ENCODE measurements at regions not wholly inside any gene's neighbourhood (a gene's known extent, or its start where the extent isn't known, plus 50 kb on each side); places are given as distances from the start of the nearest gene placed in this dataset.
A peak's percentile ranks its signal among the peaks of the same experiment; 100 is the strongest.

- no peak for DNase-seq (ENCODE audit: low spot score)
These were observed 489.7 kb downstream of the MIAT start for GRCh38 chr22:27146866-27147633.

GRCh38 chr22:27148055-27148454 lies 490.7 kb downstream of the MIAT start:
- DNase-seq (ENCODE audit: low spot score): no peak

- no peak for DNase-seq (ENCODE audit: low spot score)
These were observed 491.6 kb downstream of the MIAT start for GRCh38 chr22:27148886-27149470.

GRCh38 chr22:27149921-27150543 lies 492.6 kb downstream of the MIAT start:
- peak; percentile 38 for DNase-seq (ENCODE audit: low spot score)

GRCh38 chr22:27150544-27150941 lies 493.2 kb downstream of the MIAT start:
- no peak for DNase-seq (ENCODE audit: low spot score)

- no peak for DNase-seq (ENCODE audit: low spot score)
These were observed 494.0 kb downstream of the MIAT start for GRCh38 chr22:27151407-27151806.

GRCh38 chr22:27152033-27152432 lies 494.6 kb downstream of the MIAT start:
- DNase-seq (ENCODE audit: low spot score): no peak

- no peak for DNase-seq (ENCODE audit: low spot score)
These were observed 495.5 kb downstream of the MIAT start for GRCh38 chr22:27152883-27153282.

GRCh38 chr22:27153386-27153785 lies 496.0 kb downstream of the MIAT start:
- DNase-seq (ENCODE audit: low spot score): peak; percentile 24

GRCh38 chr22:27154717-27155116 lies 497.3 kb downstream of the MIAT start:
- DNase-seq (ENCODE audit: low spot score): no peak

GRCh38 chr22:27156821-27157489 lies 499.6 kb downstream of the MIAT start:
- DNase-seq (ENCODE audit: low spot score): no peak

- no peak for DNase-seq (ENCODE audit: low spot score)
These were observed 500.4 kb downstream of the MIAT start for GRCh38 chr22:27157666-27158370.

- DNase-seq (ENCODE audit: low spot score): no peak
These were observed 501.6 kb downstream of the MIAT start for GRCh38 chr22:27159016-27159415.

GRCh38 chr22:27159716-27160295 lies 502.4 kb downstream of the MIAT start:
- no peak for DNase-seq (ENCODE audit: low spot score)

- DNase-seq (ENCODE audit: low spot score): no peak
These were observed 506.1 kb downstream of the MIAT start for GRCh38 chr22:27163162-27164137.

GRCh38 chr22:27164781-27165503 lies 507.6 kb downstream of the MIAT start:
- DNase-seq (ENCODE audit: low spot score): no peak

GRCh38 chr22:27168681-27169080 lies 511.3 kb downstream of the MIAT start:
- no peak for DNase-seq (ENCODE audit: low spot score)

GRCh38 chr22:27170491-27170890 lies 513.1 kb downstream of the MIAT start:
- peak; percentile 81 for DNase-seq (ENCODE audit: low spot score)

GRCh38 chr22:27171212-27171611 lies 513.8 kb downstream of the MIAT start:
- no peak for DNase-seq (ENCODE audit: low spot score)

GRCh38 chr22:27173530-27173929 lies 516.1 kb downstream of the MIAT start:
- no peak for DNase-seq (ENCODE audit: low spot score)

Data from hepatic stellate cell (primary cell).